ENCODE measurements at regions not wholly inside any gene's neighbourhood (a gene's known extent, or its start where the extent isn't known, plus 50 kb on each side); places are given as distances from the start of the nearest gene placed in this dataset.

DNA sequence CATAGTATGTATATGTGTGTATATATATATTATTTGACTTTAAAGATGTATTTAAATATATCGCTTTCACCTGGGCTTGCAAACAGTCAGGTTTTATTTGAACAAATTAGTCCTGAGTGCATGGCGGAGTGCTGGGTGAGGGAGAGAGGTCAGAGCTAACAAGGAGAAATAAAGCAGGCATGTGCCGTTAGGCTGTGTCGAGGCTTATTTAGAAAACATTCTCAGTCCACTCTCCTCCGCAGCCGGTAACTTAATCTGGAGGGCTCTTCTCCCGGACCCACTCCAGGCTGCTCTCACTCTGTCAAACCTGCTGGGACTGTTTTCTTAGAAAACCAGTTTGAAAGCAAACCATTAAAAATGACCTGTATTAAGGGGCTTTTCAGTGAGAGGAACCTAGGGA lies 455.9 kb downstream of the MN1 start:
- H3K9me3 ChIP-seq (ENCODE audit: severe bottlenecking) = peaks cover 5% of the 10 kb centered on the region
- no peak overlapping the region for H3K27ac ChIP-seq
- H3K4me3 ChIP-seq (ENCODE audit: low read depth, low read length) = no peak overlapping the region
- H3K36me3 ChIP-seq = no peaks in the 10 kb centered on the region
- TF ChIP-seq, protein P1, sequence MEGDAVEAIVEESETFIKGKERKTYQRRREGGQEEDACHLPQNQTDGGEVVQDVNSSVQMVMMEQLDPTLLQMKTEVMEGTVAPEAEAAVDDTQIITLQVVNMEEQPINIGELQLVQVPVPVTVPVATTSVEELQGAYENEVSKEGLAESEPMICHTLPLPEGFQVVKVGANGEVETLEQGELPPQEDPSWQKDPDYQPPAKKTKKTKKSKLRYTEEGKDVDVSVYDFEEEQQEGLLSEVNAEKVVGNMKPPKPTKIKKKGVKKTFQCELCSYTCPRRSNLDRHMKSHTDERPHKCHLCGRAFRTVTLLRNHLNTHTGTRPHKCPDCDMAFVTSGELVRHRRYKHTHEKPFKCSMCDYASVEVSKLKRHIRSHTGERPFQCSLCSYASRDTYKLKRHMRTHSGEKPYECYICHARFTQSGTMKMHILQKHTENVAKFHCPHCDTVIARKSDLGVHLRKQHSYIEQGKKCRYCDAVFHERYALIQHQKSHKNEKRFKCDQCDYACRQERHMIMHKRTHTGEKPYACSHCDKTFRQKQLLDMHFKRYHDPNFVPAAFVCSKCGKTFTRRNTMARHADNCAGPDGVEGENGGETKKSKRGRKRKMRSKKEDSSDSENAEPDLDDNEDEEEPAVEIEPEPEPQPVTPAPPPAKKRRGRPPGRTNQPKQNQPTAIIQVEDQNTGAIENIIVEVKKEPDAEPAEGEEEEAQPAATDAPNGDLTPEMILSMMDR (IDR thresholded peaks at IDR 0.05; ENCODE audit: low read depth, low read length) = no peak
- no peak for DNase-seq
- peaks cover 2% of the 10 kb centered on the region for H3K27me3 ChIP-seq (ENCODE audit: insufficient read depth, low read depth, severe bottlenecking)

DNA sequence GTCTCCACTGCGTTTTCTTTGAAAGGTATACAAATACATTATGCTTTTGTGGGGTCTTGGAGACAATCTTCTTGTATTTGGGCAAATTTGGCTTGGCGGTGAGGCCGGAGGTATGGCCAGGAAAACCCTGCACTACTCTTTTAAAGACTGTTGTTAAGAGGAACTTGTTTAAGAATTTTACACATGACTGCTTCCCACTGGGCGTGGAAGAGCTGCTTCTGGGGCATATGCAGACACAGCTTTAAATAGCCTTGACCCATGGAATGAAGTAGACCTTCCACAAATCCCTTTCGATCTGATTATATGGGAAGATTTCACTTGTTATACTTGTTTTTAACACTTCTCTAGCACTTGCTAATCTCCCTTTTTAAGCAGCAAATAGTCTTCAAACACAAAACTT lies 453.6 kb downstream of the MN1 start:
- H3K27me3 ChIP-seq (ENCODE audit: insufficient read depth, low read depth, severe bottlenecking) = peaks cover 6% of the 10 kb centered on the region
- H3K9me3 ChIP-seq (ENCODE audit: severe bottlenecking) = no peaks in the 10 kb centered on the region
- no peak for DNase-seq
- no peaks in the 10 kb centered on the region for H3K36me3 ChIP-seq
- TF ChIP-seq, protein P1 (IDR thresholded peaks at IDR 0.05; ENCODE audit: low read depth, low read length) = no peak
- H3K4me3 ChIP-seq (ENCODE audit: low read depth, low read length) = no peak overlapping the region
- no peak overlapping the region for H3K27ac ChIP-seq

DNA sequence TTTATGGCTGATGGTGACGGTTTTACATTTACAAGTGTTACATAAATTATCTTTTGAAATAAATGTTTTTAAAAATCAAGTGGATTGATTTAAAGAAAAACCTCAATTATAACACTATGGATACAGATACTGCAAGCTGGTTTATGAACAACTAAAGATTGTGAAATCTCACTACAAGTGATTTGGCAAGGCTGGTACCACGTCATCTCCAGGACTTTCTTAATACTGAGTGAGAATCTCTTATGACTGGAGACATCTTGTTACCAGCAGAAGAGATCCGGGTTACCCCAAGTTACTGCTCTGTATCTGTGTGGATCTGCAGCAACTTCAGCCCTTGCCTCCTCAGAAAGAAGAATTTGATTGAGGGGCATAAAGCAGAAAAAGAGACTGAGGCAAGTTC lies 452.9 kb downstream of the MN1 start:
- no peak for DNase-seq
- H3K27me3 ChIP-seq (ENCODE audit: insufficient read depth, low read depth, severe bottlenecking) = peaks cover 4% of the 10 kb centered on the region
- TF ChIP-seq, protein P1 (IDR thresholded peaks at IDR 0.05; ENCODE audit: low read depth, low read length) = no peak
- H3K4me3 ChIP-seq (ENCODE audit: low read depth, low read length) = no peak overlapping the region
- no peak overlapping the region for H3K27ac ChIP-seq
- no peaks in the 10 kb centered on the region for H3K36me3 ChIP-seq
- no peaks in the 10 kb centered on the region for H3K9me3 ChIP-seq (ENCODE audit: severe bottlenecking)

DNA sequence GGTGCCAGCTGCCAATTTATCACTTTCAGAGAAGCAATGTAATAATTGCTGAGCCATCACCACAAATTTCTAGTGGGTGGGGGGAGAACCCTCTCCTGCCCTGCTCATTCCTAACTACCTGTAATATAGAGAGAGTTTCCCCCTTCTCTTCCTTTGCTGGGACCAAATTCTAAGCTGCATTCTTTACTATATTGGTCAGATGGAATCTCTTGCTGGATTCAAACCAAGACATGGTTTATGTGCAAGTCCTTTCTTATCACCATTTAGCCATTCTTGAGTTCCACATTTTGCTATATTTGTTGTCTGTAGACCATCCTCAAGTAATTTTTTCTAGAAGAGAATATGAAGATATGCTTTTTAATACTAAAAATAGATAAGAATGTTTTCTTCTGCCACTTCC lies 452.1 kb downstream of the MN1 start:
- no peak for DNase-seq
- TF ChIP-seq, protein P1 (IDR thresholded peaks at IDR 0.05; ENCODE audit: low read depth, low read length) = no peak
- H3K36me3 ChIP-seq = no peaks in the 10 kb centered on the region
- no peaks in the 10 kb centered on the region for H3K9me3 ChIP-seq (ENCODE audit: severe bottlenecking)
- no peak overlapping the region for H3K27ac ChIP-seq
- H3K27me3 ChIP-seq (ENCODE audit: insufficient read depth, low read depth, severe bottlenecking) = peaks cover 4% of the 10 kb centered on the region
- no peak overlapping the region for H3K4me3 ChIP-seq (ENCODE audit: low read depth, low read length)

DNA sequence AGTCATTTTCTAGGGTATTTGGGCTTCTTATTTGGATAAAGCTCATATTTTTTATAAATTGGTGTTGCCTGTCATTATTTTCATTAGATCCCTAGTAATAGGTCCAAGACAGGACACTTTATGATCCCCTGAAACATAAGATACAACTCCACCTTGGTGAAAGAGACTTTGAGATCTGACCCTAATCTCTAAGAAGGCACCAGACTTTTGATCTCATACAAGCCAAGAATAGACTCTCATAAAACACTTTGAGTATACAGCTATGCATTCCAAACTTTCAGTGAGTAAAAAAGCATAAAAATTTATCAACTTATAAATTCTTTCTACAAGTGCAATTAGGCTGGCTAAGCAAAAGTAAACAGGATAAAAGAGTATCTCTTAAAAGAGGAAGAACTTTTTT lies 451.2 kb downstream of the MN1 start:
- TF ChIP-seq, protein P1 (IDR thresholded peaks at IDR 0.05; ENCODE audit: low read depth, low read length) = no peak
- Histone ChIP-seq H3K9me3 (ENCODE audit: severe bottlenecking) (no peaks in the 10 kb centered on the region), H3K27me3 (ENCODE audit: insufficient read depth, low read depth, severe bottlenecking) (peaks cover 4% of the 10 kb centered on the region), H3K4me3 (ENCODE audit: low read depth, low read length) (no peak overlapping the region), H3K36me3 (no peaks in the 10 kb centered on the region), H3K27ac (no peak overlapping the region)
- DNase-seq = no peak

DNA sequence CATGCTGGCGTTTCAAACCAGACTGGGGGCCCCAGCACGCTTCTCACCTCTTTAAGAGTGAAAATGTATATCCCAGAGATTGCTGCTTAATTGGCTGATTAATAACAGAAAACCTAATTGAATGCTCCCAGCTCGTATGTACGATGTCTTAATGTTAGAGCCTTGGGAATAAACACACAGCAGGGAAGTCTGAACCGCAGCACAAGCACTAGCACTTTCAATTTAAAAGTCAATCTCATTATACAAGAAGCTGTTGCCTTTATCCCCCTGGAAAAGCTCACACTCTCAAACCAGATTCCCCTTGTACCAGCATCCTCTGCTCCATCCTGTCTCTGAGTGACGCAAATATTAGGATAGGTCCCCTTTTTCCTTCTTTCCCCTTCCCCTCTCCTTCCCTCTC lies 449.1 kb downstream of the MN1 start:
- peaks cover 4% of the 10 kb centered on the region for H3K27me3 ChIP-seq (ENCODE audit: insufficient read depth, low read depth, severe bottlenecking)
- no peak for DNase-seq
- H3K4me3 ChIP-seq (ENCODE audit: low read depth, low read length) = no peak overlapping the region
- TF ChIP-seq, protein P1 (IDR thresholded peaks at IDR 0.05; ENCODE audit: low read depth, low read length) = no peak
- no peaks in the 10 kb centered on the region for H3K9me3 ChIP-seq (ENCODE audit: severe bottlenecking)
- H3K36me3 ChIP-seq = no peaks in the 10 kb centered on the region
- no peak overlapping the region for H3K27ac ChIP-seq
